NCI-H1417 (cell line): ENCODE measurements at regions not wholly inside any gene's neighbourhood (a gene's known extent, or its start where the extent isn't known, plus 50 kb on each side); places are given as distances from the start of the nearest gene placed in this dataset.

Experiments used
- DNase-seq, 3 experiments: peaks; one replicate each; lab custom pipeline; 2025; lab: John Stamatoyannopoulos, UW

- no peak for DNase-seq
Observed at GRCh38 chr3:126292318-126293070, 64.7 kb downstream of the KLF15 start.

GRCh38 chr3:126291537-126291936, 65.7 kb downstream of the KLF15 start:
- no peak for DNase-seq

DNA sequence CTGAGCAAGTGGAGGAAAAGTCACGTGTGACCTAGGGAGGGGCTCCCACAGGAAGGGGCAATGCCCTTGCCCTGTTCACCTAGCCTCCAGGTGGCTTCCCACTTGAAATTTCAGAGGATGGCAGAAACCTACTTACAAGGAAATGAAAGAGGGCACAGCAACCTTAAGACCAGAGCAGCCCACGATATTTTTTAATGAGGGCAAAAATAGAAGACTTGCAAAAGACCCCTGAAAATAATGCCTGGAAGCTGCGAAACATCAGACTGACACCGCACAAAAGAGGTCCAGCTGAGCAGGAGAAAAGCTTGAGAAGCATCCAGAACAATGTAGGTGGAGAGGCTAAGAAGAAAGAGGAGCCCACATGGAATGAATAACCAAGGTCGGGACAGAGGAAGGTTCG, 66.1 kb downstream of the KLF15 start:
- no peak for DNase-seq

DNA sequence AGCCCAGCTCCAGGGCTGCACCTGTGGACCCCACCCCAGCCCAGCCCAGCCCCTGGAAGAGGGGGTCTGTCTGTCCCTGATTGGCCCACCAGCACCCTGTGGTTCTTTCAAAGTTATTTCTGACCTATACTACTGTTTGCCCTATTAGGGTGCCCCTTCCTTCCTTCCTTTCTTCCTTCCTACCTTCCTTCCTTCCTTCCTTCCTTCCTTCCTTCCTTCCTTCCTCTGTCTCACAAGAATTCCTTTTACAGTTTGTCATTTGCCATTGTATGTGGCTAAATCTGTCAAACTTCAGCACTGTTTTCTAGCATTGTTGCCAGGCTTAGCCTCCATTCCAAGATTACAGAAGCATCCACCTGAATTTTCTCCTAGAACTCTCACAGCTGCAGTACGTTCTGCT, 66.9 kb downstream of the KLF15 start:
- no peak for DNase-seq

DNA sequence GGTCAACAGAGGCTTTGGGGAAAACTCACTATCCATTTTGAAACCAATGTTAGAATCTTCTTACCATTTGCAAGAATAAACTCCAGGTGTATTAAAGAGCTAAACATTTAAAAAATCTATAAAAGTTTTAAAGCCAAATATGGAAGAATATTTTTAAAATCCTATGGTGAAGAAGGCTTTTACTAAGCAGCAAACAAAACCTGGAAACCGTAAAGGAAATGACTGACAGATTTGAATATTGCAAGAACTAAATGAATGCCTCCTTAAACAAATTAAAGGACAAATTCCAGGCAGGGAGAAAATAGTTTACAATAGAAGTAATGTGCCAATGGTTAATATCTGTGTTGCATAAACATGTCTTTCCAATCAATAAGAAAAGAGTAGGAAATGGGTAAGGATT, 68.1 kb downstream of the KLF15 start:
- DNase-seq = no peak

- no peak for DNase-seq
Observed at GRCh38 chr3:126288314-126288713, 68.9 kb downstream of the KLF15 start.

DNA sequence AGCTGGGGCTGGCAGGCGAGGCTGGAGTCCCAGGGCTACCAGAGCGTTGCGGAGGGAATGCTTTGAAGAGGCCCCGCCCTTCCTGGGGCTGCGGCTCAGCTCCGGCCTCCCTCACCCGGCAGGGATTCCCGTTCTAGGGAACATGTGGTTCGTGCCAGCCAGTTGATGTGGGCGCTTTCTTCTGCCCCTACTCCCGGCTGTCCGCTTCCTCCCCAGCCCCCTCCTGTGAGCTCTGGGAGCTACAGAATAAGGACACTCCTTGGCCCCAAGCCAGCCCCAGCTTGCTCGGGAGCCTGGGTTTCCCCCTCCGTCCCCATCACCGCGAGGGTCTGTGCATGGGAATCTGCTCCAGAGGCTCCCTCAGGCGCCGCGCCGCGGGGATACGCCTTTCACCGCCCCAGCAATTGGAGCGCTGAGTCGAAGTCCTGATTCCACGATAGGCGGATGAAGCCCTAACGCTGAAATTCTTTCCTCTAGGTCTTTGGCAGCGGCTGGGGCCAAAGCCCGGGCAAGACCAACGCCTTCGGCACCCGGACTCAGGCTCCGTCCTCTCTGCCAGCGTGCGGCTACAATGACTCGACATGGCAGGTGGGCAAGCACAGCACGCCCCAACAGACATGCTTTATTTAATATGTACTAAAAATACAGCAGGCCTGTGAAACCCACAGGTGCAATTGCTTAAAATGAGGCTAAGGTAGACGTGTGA, 69.5 kb downstream of the KLF15 start:
- DNase-seq = peak; percentile 14 to 71 (median 67)

- DNase-seq = no peak
Observed at GRCh38 chr3:126287171-126287535, 70.1 kb downstream of the KLF15 start.

- no peak for DNase-seq
Observed at GRCh38 chr3:126285369-126285768, 71.8 kb downstream of the KLF15 start.

GRCh38 chr3:126284258-126284904, 72.8 kb downstream of the KLF15 start:
- DNase-seq = peak in 1 of 3 experiments; percentile 7

GRCh38 chr3:126283651-126284050, 73.6 kb downstream of the KLF15 start:
- peak in 1 of 3 experiments; percentile 3 for DNase-seq

GRCh38 chr3:126279853-126280252, 77.4 kb downstream of the KLF15 start:
- no peak for DNase-seq

DNA sequence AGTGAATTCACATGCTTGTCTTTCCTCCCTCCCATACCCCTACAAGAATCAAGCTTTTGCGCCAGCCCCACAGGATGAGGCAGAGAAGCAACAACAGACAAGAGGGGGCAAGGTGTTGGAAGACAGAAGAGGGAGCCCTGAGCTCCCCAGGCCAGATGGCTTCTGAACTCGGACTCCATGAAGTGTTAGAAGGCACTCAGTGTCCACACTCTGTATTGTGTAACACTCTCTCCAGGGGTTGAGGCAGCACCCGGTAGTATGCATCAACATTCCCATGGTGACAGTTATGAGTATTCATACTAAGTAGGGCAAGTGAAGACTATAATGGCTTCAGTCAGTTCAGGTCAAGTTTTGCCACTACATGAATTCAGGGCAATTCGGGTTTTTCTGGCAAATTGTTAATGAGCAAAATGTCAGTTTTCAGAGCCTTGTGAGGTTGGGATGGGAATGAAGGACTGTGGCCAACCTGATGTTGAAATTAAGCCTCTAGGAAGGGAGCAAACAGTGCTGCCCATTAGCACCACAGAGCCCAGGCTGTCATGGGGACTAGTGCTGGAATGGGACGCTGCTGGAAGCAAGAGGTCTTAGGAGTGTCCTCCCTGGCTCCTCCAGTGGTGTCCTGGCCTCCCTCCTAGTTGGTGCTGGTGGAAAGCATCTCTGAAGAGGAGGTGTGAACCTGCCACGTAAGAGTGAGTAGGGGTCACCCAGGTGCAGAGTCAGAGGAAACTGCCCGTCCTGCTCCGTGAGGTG, 79.4 kb downstream of the KLF15 start:
- no peak for DNase-seq

GRCh38 chr3:126275620-126275904, 81.6 kb downstream of the KLF15 start:
- no peak for DNase-seq

DNA sequence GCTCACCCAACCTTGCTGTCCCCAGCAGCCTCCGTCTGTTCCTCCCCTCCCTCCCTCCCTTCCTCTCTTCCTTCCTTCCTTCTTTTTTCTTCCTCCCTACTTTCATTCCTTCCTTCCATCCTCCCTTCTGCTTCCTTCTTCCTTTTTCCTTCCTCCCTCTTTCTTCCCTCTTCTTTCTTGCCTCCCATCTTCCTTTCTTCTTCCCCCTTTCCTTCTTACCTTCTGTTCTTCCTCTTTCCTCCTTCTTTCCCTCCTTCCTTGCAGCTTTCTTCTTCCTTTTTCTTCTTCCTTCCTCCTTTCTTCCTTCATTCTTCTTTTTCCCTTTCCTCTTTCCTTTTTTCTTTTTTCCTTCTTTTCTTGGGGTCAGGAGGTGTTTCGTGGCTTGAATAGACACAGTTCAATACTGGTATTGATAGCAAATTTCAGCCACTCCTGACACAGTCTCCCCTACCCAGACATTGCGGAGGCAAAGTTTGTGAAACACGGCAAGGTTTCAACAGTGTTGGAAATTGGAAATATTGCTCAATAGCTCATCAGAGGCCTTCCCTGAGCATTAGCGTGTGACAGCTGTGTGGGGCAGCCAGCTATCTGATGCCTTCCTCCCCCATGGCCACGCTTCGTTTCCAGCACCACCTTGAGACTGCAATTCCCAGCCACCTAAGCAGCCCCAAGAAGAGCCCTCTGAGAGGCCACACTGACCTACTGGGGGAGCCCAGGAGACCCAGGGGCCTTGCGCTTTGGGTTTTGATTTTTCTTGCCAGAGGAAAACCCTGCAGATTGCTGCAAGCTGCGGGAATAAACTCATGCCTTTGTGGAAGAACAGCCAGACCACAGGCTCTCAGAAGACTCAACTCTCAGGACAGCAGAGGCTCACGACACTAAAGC, 82.2 kb downstream of the KLF15 start:
- DNase-seq = no peak

GRCh38 chr3:126270145-126270811, 86.9 kb downstream of the KLF15 start:
- DNase-seq = peak in 1 of 3 experiments; percentile 10

DNA sequence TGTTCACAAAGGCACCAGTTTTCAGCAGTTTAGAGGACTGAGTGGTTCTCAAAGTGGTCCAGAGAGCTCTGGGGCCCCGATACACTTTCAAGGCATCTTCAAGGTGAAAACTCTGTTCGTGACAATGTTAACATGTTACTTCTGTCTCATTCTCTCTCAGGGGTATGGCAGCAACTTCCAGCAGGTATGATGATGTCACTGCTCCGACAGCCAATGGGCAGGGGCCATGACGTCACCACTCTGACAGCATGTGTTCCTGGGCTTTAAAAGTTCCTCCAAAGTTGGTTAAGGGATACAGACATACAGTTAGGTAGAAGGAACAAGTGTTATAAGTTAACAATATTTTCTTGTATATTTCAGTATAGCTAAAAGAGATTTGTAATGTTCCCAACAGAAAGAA, 87.9 kb downstream of the KLF15 start:
- no peak for DNase-seq

DNA sequence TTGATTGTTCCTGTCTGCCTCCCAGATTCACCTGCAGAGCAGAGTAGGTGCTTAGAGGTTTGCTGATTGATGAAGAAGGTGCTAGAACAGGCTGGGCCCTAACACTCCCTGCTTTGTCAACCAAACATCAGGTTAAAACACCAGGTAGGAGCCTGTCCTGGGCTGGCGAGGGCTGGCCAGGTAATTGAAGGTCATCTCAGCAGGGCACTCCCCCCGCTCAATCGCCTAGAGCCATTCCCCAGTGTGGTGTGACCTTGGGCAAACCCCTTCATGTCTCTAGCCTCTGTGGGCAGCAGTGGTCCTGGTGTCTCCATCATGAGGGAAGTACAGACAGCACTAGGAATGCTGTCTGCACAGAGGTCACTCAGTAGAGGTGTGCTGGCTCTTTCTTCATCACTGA, 88.3 kb downstream of the KLF15 start:
- DNase-seq = peak in 2 of 3 experiments; percentile 16 to 44

GRCh38 chr3:126267976-126268615, 87.7 kb upstream of the ALDH1L1 start:
- DNase-seq = no peak

DNA sequence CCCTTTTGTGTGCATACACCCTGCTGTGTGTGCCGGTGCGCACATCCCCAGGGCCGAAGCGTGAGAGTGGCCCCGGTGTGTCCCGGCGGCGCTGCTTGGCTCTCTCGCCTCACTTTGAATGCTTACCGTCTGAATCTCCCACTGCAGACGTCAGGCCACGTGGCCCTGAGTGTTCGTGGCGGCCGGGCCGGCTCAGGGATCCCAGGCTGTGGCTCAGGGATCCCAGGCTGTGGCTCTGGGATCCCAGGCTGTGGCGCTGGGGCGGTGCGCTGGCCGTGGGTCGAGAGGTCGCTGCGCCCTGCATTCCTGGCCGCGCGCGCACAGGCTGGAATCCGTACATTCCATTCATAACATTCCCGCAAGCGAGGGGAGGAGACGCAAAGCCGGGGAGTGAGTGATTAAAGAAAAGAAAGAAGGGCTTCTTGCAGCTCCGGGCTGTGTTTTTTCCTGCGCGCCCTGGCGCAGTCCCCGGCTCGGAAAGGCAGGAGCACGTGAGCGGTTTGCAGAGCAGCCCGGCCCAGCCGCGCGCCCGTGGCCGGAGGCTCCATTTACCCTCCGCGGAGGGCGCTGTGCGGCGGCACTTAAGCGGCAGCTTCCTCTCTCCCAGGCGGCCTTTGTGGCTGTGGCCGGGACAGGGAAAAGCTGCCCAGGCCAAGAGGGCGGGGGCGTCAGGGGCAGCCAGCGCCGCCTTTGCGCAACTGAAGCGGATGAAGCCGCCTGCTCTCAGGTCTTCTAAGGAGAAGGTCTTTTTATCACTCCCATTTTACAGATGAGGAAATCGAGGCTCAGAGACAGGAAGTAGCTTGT, 87.0 kb upstream of the ALDH1L1 start:
- DNase-seq = peak in 2 of 3 experiments; percentile 32 to 47
